GM12892 (cell line): ENCODE measurements at regions not wholly inside any gene's neighbourhood (a gene's known extent, or its start where the extent isn't known, plus 50 kb on each side); places are given as distances from the start of the nearest gene placed in this dataset.

ENCODE experiments used
- POLR2A ChIP-seq: IDR thresholded peaks from 2 replicates; pipeline ENCODE4 v1.6.1; 2011; ENCODE audit warnings: low read depth, low read length, control low read depth
- POLR2AphosphoS5 ChIP-seq: IDR thresholded peaks from 2 replicates; pipeline ENCODE4 v1.6.1; 2011; ENCODE audit warnings: low read depth, low read length, control low read depth

- TF ChIP-seq POLR2AphosphoS5 (no peak), POLR2A (no peak)
Observed at GRCh38 chr2:65842104-65842503, 409.7 kb upstream of the SPRED2 start.
